ENCODE measurements at regions not wholly inside any gene's neighbourhood (a gene's known extent, or its start where the extent isn't known, plus 50 kb on each side); places are given as distances from the start of the nearest gene placed in this dataset.
"Not testable (repeated sequence)": the region's sequence is repeated elsewhere in the genome, so short reads cannot be mapped to it uniquely, and the experiment has no call there.

GRCh38 chr2:193467276-193467987, 1272.7 kb upstream of the TMEFF2 start:
- DNase-seq (ENCODE audit: low read depth), result no peak

- no peak for DNase-seq (ENCODE audit: low read depth)
Observed at GRCh38 chr2:193463011-193463410, 1268.3 kb upstream of the TMEFF2 start.

- no peak for DNase-seq (ENCODE audit: low read depth)
Observed at GRCh38 chr2:193462411-193462810, 1267.7 kb upstream of the TMEFF2 start.

- DNase-seq (ENCODE audit: low read depth), result no peak
Observed at GRCh38 chr2:193461431-193461934, 1266.8 kb upstream of the TMEFF2 start.

GRCh38 chr2:193446967-193447366, 1252.2 kb upstream of the TMEFF2 start:
- DNase-seq (ENCODE audit: low read depth), result no peak

- no peak for DNase-seq (ENCODE audit: low read depth)
Observed at GRCh38 chr2:193442293-193442692, 1247.6 kb upstream of the TMEFF2 start.

- DNase-seq (ENCODE audit: low read depth), result no peak
Observed at GRCh38 chr2:193428336-193428818, 1233.6 kb upstream of the TMEFF2 start.

GRCh38 chr2:193412368-193412767, 1217.6 kb upstream of the TMEFF2 start:
- not testable (repeated sequence) for DNase-seq (ENCODE audit: low read depth)

- no peak for DNase-seq (ENCODE audit: low read depth)
Observed at GRCh38 chr2:193409951-193410350, 1215.2 kb upstream of the TMEFF2 start.

GRCh38 chr2:193382583-193382982, 1187.8 kb upstream of the TMEFF2 start:
- DNase-seq (ENCODE audit: low read depth), result no peak

GRCh38 chr2:193377789-193378188, 1183.1 kb upstream of the TMEFF2 start:
- DNase-seq (ENCODE audit: low read depth), result no peak

- no peak for DNase-seq (ENCODE audit: low read depth)
Observed at GRCh38 chr2:193373120-193373519, 1178.4 kb upstream of the TMEFF2 start.

GRCh38 chr2:193371200-193371599, 1176.5 kb upstream of the TMEFF2 start:
- DNase-seq (ENCODE audit: low read depth), result no peak

- no peak for DNase-seq (ENCODE audit: low read depth)
Observed at GRCh38 chr2:193368615-193369014, 1173.9 kb upstream of the TMEFF2 start.

- DNase-seq (ENCODE audit: low read depth), result no peak
Observed at GRCh38 chr2:193357508-193357907, 1162.8 kb upstream of the TMEFF2 start.

GRCh38 chr2:193352665-193353242, 1158.0 kb upstream of the TMEFF2 start:
- not testable (repeated sequence) for DNase-seq (ENCODE audit: low read depth)

- DNase-seq (ENCODE audit: low read depth), result no peak
Observed at GRCh38 chr2:193350509-193350908, 1155.8 kb upstream of the TMEFF2 start.

GRCh38 chr2:193349642-193350041, 1154.9 kb upstream of the TMEFF2 start:
- DNase-seq (ENCODE audit: low read depth), result no peak

- DNase-seq (ENCODE audit: low read depth), result no peak
Observed at GRCh38 chr2:193348055-193348454, 1153.3 kb upstream of the TMEFF2 start.

- no peak for DNase-seq (ENCODE audit: low read depth)
Observed at GRCh38 chr2:193336781-193337180, 1142.0 kb upstream of the TMEFF2 start.

- no peak for DNase-seq (ENCODE audit: low read depth)
Observed at GRCh38 chr2:193334401-193334800, 1139.7 kb upstream of the TMEFF2 start.

- no peak for DNase-seq (ENCODE audit: low read depth)
Observed at GRCh38 chr2:193333539-193333938, 1138.8 kb upstream of the TMEFF2 start.

- DNase-seq (ENCODE audit: low read depth), result no peak
Observed at GRCh38 chr2:193332941-193333340, 1138.2 kb upstream of the TMEFF2 start.

- DNase-seq (ENCODE audit: low read depth), result no peak
Observed at GRCh38 chr2:193331676-193332075, 1136.9 kb upstream of the TMEFF2 start.

All from stimulated activated CD8-positive, alpha-beta memory T cell treated with anti-CD3 and anti-CD28 coated beads, Interleukin-4, amount 100 ng/mL, for 24 hours (primary cell).